ENCODE measurements at regions not wholly inside any gene's neighbourhood (a gene's known extent, or its start where the extent isn't known, plus 50 kb on each side); places are given as distances from the start of the nearest gene placed in this dataset.

DNA sequence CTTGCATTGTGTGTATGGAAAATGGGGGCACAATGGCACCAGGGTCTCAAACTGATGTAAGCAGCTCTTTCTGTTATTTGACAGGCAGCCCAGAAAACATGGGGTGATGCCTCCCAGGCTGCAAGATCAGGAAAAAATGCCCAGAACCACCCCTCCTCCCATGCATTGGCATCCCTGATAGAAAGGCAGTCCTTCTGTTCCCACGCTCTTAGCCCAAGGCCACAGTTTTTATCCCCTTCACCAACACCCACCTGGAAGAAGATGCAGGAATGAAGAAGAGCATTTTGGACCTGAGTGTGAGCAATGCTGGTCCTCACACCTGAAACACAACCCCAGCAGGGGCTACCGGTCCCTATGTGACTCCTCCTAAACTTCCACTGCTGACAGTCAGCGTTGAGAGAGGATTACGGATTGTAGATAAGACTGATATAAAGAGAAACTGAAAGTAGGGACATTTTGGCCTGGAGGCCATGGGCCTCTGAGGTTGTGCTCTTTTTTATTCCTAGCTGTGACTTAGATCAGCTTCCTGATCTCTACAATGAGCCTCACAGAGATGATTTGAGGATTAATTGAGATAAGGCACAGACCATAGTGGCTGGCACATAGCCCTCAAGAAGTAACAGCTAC lies 386.0 kb upstream of the ATP5MC3 start:
- TF ChIP-seq TAF1 (IDR thresholded peaks at IDR 0.05; ENCODE audit: low read depth) (no peak), CEBPB (IDR thresholded peaks at IDR 0.05) (no peak)
